Activated T-cell treated with anti-CD3 and anti-CD28 coated beads, Interleukin-2, amount 50 U/mL, for 24 hours (primary cell): ENCODE measurements at regions not wholly inside any gene's neighbourhood (a gene's known extent, or its start where the extent isn't known, plus 50 kb on each side); places are given as distances from the start of the nearest gene placed in this dataset.
A peak's percentile ranks its signal among the peaks of the same experiment; 100 is the strongest.
"Not testable (repeated sequence)": the region's sequence is repeated elsewhere in the genome, so short reads cannot be mapped to it uniquely, and the experiment has no call there.

Experiments used
- DNase-seq: peaks from one replicate; pipeline ENCODE4 v3.0.0-alpha.2; 2020
- H3K27ac Mint-ChIP-seq: 2 replicates; pipeline ENCODE4 v1.8.0; 2020; ENCODE audit warnings: mild to moderate bottlenecking, mixed read lengths
- H3K27me3 Mint-ChIP-seq: 2 replicates; pipeline ENCODE4 v1.8.0; 2020; ENCODE audit warnings: mixed read lengths
- H3K36me3 Mint-ChIP-seq: 2 replicates; pipeline ENCODE4 v1.8.0; 2020; ENCODE audit warnings: low read depth, mixed read lengths
- H3K4me1 Mint-ChIP-seq: 2 replicates; pipeline ENCODE4 v1.8.0; 2020; ENCODE audit warnings: low read depth, mixed read lengths
- H3K4me3 Mint-ChIP-seq: 2 replicates; pipeline ENCODE4 v1.8.0; 2020; ENCODE audit warnings: mild to moderate bottlenecking, moderate library complexity, mixed read lengths
- H3K9me3 Mint-ChIP-seq: 2 replicates; pipeline ENCODE4 v1.8.0; 2020; ENCODE audit warnings: mixed read lengths

- no peaks in the 10 kb centered on the region for H3K9me3 Mint-ChIP-seq
- no peak overlapping the region for H3K27ac Mint-ChIP-seq
- DNase-seq, result no peak
- peaks cover 58% of the 10 kb centered on the region for H3K36me3 Mint-ChIP-seq
- no peaks in the 10 kb centered on the region for H3K27me3 Mint-ChIP-seq
- peaks cover 3% of the 10 kb centered on the region for H3K4me1 Mint-ChIP-seq
- no peak overlapping the region for H3K4me3 Mint-ChIP-seq
These were observed 164.9 kb downstream of the UTRN start for GRCh38 chr6:144449911-144450597.

- H3K27ac Mint-ChIP-seq, result peak overlapping the region; percentile 88
- H3K36me3 Mint-ChIP-seq, result peaks cover 77% of the 10 kb centered on the region
- H3K4me1 Mint-ChIP-seq, result peaks cover 19% of the 10 kb centered on the region
- no peak for DNase-seq
- H3K9me3 Mint-ChIP-seq, result no peaks in the 10 kb centered on the region
- no peaks in the 10 kb centered on the region for H3K27me3 Mint-ChIP-seq
- peak overlapping the region; percentile 37 for H3K4me3 Mint-ChIP-seq
These were observed 175.4 kb downstream of the UTRN start for GRCh38 chr6:144460327-144461095.

- no peak for DNase-seq
These were observed 176.9 kb downstream of the UTRN start for GRCh38 chr6:144462058-144462457.

GRCh38 chr6:144466716-144467115, 181.6 kb downstream of the UTRN start:
- Mint-ChIP-seq H3K27ac (no peak overlapping the region), H3K4me3 (no peak overlapping the region), H3K4me1 (peaks cover 29% of the 10 kb centered on the region), H3K27me3 (no peaks in the 10 kb centered on the region), H3K36me3 (peaks cover 52% of the 10 kb centered on the region), H3K9me3 (no peaks in the 10 kb centered on the region)
- DNase-seq, result no peak

More at GRCh38 chr6:144462058-144462457, 176.9 kb downstream of the UTRN start:
- Mint-ChIP-seq H3K36me3 (peaks cover 79% of the 10 kb centered on the region), H3K27me3 (no peaks in the 10 kb centered on the region), H3K4me3 (no peak overlapping the region), H3K9me3 (no peaks in the 10 kb centered on the region), H3K27ac (no peak overlapping the region), H3K4me1 (peaks cover 22% of the 10 kb centered on the region)

GRCh38 chr6:144467172-144467762, 182.1 kb downstream of the UTRN start:
- H3K36me3 Mint-ChIP-seq, result peaks cover 49% of the 10 kb centered on the region
- H3K27ac Mint-ChIP-seq, result no peak overlapping the region
- no peaks in the 10 kb centered on the region for H3K9me3 Mint-ChIP-seq
- peaks cover 29% of the 10 kb centered on the region for H3K4me1 Mint-ChIP-seq
- H3K27me3 Mint-ChIP-seq, result no peaks in the 10 kb centered on the region
- no peak overlapping the region for H3K4me3 Mint-ChIP-seq
- no peak for DNase-seq

GRCh38 chr6:144467921-144468320, 182.8 kb downstream of the UTRN start:
- Mint-ChIP-seq H3K36me3 (peaks cover 43% of the 10 kb centered on the region), H3K27ac (no peak overlapping the region), H3K4me1 (peaks cover 29% of the 10 kb centered on the region), H3K4me3 (no peak overlapping the region), H3K9me3 (no peaks in the 10 kb centered on the region), H3K27me3 (no peaks in the 10 kb centered on the region)
- no peak for DNase-seq

- Mint-ChIP-seq H3K27ac (peak overlapping the region; percentile 91), H3K36me3 (peaks cover 38% of the 10 kb centered on the region), H3K9me3 (no peaks in the 10 kb centered on the region), H3K27me3 (no peaks in the 10 kb centered on the region), H3K4me3 (peak overlapping the region; percentile 63), H3K4me1 (peaks cover 29% of the 10 kb centered on the region)
- DNase-seq, result peak; percentile 44
These were observed 183.6 kb downstream of the UTRN start for GRCh38 chr6:144468709-144469108.

GRCh38 chr6:144469144-144469575, 184.0 kb downstream of the UTRN start:
- Mint-ChIP-seq H3K4me3 (peak overlapping the region; percentile 63), H3K36me3 (peaks cover 37% of the 10 kb centered on the region), H3K4me1 (peaks cover 29% of the 10 kb centered on the region), H3K9me3 (no peaks in the 10 kb centered on the region), H3K27ac (peak overlapping the region; percentile 91), H3K27me3 (no peaks in the 10 kb centered on the region)
- no peak for DNase-seq

- peaks cover 29% of the 10 kb centered on the region for H3K4me1 Mint-ChIP-seq
- DNase-seq, H3K4me3 Mint-ChIP-seq, H3K9me3 Mint-ChIP-seq, H3K27me3 Mint-ChIP-seq, H3K27ac Mint-ChIP-seq: not testable (repeated sequence)
- peaks cover 36% of the 10 kb centered on the region for H3K36me3 Mint-ChIP-seq
These were observed 185.1 kb downstream of the UTRN start for GRCh38 chr6:144470201-144470600.

GRCh38 chr6:144471986-144472385, 186.9 kb downstream of the UTRN start:
- H3K4me1 Mint-ChIP-seq, result peaks cover 26% of the 10 kb centered on the region
- H3K27ac Mint-ChIP-seq, result no peak overlapping the region
- peaks cover 42% of the 10 kb centered on the region for H3K36me3 Mint-ChIP-seq
- H3K27me3 Mint-ChIP-seq, result no peaks in the 10 kb centered on the region
- H3K4me3 Mint-ChIP-seq, result no peak overlapping the region
- no peak for DNase-seq
- H3K9me3 Mint-ChIP-seq, result no peaks in the 10 kb centered on the region

- Mint-ChIP-seq H3K36me3 (peaks cover 45% of the 10 kb centered on the region), H3K4me1 (peaks cover 4% of the 10 kb centered on the region), H3K27ac (no peak overlapping the region), H3K9me3 (no peaks in the 10 kb centered on the region), H3K4me3 (no peak overlapping the region), H3K27me3 (no peaks in the 10 kb centered on the region)
- DNase-seq, result no peak
These were observed 189.2 kb downstream of the UTRN start for GRCh38 chr6:144474290-144474689.

GRCh38 chr6:144474904-144475303, 189.8 kb downstream of the UTRN start:
- Mint-ChIP-seq H3K27ac (peak overlapping the region; percentile 38), H3K27me3 (no peaks in the 10 kb centered on the region), H3K4me1 (peaks cover 1% of the 10 kb centered on the region), H3K36me3 (peaks cover 49% of the 10 kb centered on the region), H3K9me3 (no peaks in the 10 kb centered on the region), H3K4me3 (no peak overlapping the region)
- DNase-seq, result no peak

- Mint-ChIP-seq H3K27me3 (no peaks in the 10 kb centered on the region), H3K4me1 (peaks cover 1% of the 10 kb centered on the region), H3K27ac (peak overlapping the region; percentile 38), H3K36me3 (peaks cover 54% of the 10 kb centered on the region), H3K9me3 (no peaks in the 10 kb centered on the region), H3K4me3 (no peak overlapping the region)
- DNase-seq, result no peak
These were observed 190.3 kb downstream of the UTRN start for GRCh38 chr6:144475411-144475810.

- Mint-ChIP-seq H3K27ac (peak overlapping the region; percentile 56), H3K4me1 (peaks cover 1% of the 10 kb centered on the region), H3K9me3 (no peaks in the 10 kb centered on the region), H3K4me3 (no peak overlapping the region), H3K27me3 (no peaks in the 10 kb centered on the region), H3K36me3 (peaks cover 53% of the 10 kb centered on the region)
- no peak for DNase-seq
These were observed 191.2 kb downstream of the UTRN start for GRCh38 chr6:144476286-144476685.

GRCh38 chr6:144477396-144477795, 192.3 kb downstream of the UTRN start:
- H3K27ac Mint-ChIP-seq, result no peak overlapping the region
- peaks cover 5% of the 10 kb centered on the region for H3K4me1 Mint-ChIP-seq
- H3K27me3 Mint-ChIP-seq, result no peaks in the 10 kb centered on the region
- H3K36me3 Mint-ChIP-seq, result peaks cover 48% of the 10 kb centered on the region
- DNase-seq, result no peak
- no peak overlapping the region for H3K4me3 Mint-ChIP-seq
- H3K9me3 Mint-ChIP-seq, result no peaks in the 10 kb centered on the region
